IPS DF 4.7 (cell line): ENCODE measurements at regions not wholly inside any gene's neighbourhood (a gene's known extent, or its start where the extent isn't known, plus 50 kb on each side); places are given as distances from the start of the nearest gene placed in this dataset.

Source experiments
- DNase-seq: peaks from one replicate; pipeline ENCODE4 v3.0.0-alpha.2; 2013; ENCODE audit warnings: low spot score; ENCODE audit errors: extremely low read depth

DNA sequence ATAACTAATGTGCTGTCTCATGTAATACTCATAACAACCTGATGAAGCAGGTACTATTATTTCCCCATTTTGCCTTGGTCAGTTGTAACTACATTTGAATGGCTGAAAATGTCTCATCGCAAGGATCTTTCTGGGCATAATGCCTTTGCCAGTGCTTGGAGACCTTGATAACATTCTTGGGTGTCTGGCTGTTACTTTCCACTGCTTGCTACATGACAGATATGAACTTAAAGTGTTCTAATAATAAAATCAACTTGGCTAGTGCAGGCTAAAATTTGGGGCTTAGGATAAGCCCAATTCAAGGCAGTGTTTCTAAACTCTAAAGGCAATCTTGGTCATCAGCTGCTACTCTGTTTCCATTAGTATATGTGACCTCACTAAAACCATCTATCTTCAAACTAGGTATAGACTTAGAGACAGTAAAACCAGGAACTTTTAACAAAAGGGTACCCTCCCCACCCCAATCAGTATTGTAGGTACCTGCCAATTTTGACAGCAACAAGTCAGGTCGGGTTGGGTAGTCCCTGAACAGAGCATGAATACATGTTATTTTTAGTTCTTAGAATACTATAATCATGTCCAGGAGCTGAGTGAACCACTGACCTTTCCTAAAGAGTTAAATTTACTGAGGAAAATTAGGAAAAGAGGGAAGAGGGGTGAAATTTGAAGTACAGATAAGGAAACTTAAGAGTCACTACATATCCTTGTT, 68.2 kb upstream of the AHR start:
- no peak for DNase-seq

GRCh38 chr7:17233603-17234002, 64.8 kb upstream of the AHR start:
- DNase-seq = no peak

DNA sequence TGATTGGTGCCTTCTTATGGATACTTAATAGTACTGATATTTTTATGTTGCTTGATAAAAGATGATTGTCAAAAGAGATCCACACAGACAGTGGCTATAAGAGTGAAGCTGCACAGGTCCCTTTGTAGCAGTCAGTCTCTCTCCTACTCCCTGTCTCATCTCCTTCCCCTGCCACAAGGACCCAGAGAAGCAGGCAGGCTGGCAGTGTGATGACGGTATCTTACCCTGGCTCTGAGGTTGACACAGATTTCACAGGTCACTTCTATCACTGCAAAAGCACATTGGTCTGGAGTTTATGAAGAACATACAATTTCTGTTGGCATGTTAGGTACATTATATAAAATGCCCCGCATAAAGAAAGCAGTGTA, 64.4 kb upstream of the AHR start:
- no peak for DNase-seq

DNA sequence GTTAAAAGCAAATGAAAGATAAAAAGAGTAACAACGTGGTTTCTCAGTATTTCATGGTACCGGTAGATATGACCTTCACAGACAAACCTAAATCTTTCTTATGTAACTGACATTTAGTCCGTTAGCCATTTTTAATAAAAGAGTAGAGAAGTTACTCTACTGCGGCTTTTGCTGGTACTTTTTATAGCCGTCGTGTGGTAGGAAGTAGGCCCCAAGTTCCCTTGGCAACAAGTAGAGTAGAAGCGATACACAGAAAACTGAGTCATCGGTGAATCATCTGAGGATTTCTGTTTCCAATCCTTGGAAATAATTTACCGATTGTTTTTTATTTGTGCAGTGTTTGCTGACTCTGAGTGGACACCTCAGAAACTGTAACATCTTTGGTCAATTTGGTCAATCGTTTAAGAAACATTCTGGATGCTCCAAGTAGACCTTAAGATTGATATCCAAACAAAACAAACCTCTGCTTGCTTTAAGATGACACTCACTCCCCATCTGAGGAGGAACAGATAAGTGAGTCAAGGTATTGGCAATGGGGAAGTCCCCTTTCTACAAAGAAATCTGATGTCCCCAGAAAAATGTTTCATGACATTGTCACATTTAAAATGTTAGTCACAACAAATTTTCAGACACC, 63.9 kb upstream of the AHR start:
- DNase-seq = no peak

GRCh38 chr7:17236171-17236570, 62.3 kb upstream of the AHR start:
- DNase-seq = no peak

GRCh38 chr7:17236603-17237002, 61.8 kb upstream of the AHR start:
- DNase-seq = no peak

DNA sequence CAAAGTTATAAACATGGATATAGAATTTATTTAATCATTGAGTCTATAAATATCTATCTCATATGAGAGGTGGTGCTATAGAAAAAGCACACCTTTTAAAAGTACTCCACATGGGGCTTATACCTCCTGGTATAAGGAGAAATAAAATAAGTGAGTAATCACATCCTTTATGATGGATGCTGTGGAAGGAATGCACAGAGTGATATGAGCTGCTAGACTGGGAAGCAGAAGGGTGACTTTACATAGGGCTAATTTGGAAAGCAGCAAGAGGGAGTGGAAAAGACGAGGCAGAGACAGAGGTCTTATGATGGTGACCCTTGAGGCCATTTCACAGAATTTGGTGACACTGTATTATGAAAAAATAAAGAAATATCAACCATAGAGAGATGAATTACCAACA, 59.4 kb upstream of the AHR start:
- DNase-seq = no peak

DNA sequence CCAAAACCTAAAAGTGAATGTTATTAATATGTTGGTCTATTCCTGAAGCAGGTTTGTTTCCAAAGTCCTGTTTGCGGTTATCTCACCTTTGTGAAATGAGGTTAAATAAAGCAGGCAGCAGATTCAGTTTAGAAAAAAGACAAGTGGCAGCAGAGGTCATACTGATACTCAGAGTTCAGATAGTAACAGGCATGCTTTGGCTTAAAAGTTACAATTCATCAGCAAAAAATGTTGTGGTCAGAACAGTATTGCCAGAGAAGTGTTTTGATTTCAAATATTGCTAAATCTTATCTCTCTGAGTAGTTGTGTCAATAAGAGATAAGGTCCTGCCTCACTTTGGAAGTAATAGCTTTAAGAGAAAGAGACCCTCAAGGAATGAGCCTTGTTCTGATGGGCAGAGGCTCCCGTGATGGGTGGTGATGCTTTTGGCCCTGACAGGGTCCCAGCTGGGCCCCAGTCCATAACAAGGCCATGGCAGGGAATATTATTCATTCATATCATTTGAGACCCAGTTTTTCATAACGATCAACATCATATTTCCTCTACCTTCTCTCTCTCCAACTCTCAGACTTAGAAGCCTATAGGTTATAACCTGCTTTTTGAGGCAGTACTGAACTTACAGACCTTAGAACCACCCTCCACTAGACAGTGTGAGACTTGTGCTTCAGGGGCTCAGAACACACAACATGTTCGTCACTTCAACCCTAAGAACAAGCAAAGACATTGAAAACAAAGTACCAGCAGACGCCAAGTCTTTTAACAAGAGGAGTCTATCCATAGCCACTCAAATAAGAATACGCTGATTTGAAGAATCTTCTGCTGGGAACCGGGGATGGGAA, 58.5 kb upstream of the AHR start:
- no peak for DNase-seq

DNA sequence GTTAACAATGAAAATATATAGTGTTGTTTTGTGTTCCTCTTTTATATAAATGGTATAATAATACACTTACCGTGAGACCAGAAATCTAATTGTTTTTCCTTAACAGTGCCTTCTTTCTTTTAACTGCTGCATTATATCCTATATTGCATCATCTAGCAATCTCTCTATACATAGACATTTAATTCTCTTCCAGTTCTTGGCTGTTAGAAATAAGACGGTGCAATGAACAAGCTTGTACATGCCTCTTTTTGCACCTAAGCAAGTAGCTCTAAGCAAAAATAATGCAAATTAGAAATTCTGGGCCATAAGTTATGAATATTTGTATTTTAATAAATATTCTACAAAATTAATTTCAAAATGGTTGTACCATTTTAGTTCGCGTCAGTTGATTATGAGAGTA, 55.9 kb upstream of the AHR start:
- DNase-seq = no peak

GRCh38 chr7:17244786-17245185, 53.7 kb upstream of the AHR start:
- no peak for DNase-seq

DNA sequence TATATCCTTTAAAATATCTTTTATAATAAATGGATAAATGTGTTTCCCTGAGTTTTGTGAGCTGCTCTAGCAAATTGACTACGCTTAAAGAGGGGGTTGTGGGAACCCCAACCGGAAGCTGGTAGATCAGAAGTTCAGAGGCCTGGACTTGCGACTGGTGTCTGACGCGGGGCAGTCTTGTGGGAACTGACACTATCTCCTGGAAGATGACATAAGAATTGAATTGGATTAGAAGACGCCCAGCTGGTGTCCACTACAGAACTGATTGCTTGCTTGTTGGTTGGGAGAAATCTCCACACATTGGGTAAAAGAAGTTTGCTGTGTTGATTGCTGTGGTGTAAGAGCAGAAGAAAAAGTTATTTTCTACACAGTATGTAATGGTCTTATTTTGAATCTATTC, 51.1 kb upstream of the AHR start:
- no peak for DNase-seq

DNA sequence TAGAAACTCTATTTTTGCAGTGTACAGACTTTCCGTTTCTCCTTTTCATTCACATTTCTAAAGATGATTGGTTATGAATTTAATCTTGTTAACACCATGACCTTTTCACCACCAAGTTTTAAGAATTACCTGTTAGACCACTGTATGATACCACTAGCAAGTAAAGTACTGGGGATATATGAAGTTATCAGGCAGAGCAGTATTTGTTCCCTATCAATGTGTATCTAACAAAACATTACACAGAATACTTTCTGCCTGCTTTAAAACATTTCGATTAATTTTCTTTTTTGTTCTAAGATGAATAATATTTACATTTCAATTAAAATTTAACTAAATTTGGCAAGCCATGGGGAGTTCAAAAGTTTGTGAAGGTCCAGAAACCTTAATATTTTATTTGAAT, 49.9 kb upstream of the AHR start:
- DNase-seq = no peak
